CD4-positive, alpha-beta memory T cell (primary cell): ENCODE measurements at regions not wholly inside any gene's neighbourhood (a gene's known extent, or its start where the extent isn't known, plus 50 kb on each side); places are given as distances from the start of the nearest gene placed in this dataset.
A peak's percentile ranks its signal among the peaks of the same experiment; 100 is the strongest.
"Not testable (repeated sequence)": the region's sequence is repeated elsewhere in the genome, so short reads cannot be mapped to it uniquely, and the experiment has no call there.

Source experiments
- CTCF ChIA-PET: fragments of 350-600 bp; sonication (Branson Sonifier 250); formaldehyde crosslinking; loops from one replicate; lab custom pipeline; 2021; ENCODE audit warnings: inconsistent platforms; ENCODE audit not compliant: partially characterized antibody; lab: Charles Lee
- POLR2A ChIA-PET: fragments of 350-600 bp; sonication (Branson Sonifier 250); formaldehyde crosslinking; loops from one replicate; lab custom pipeline; 2021; ENCODE audit not compliant: partially characterized antibody; lab: Charles Lee
- DNase-seq, 5 donors: peaks; one replicate each; pipeline versions ENCODE4 v3.0.0 to v3.0.0-alpha.2; 2020 to 2022; ENCODE audit warnings: mixed read lengths in 1 of 5
- H3K27ac ChIP-seq: one replicate; pipeline ENCODE4 v1.7.0; 2013; ENCODE audit warnings: low read depth, low read length
- H3K27me3 ChIP-seq: 2 replicates; pipeline ENCODE4 v1.7.0; 2013; ENCODE audit warnings: mild to moderate bottlenecking, low read length, moderate library complexity; ENCODE audit not compliant: insufficient read depth
- H3K36me3 ChIP-seq: 2 replicates; pipeline ENCODE4 v1.7.0; 2013; ENCODE audit warnings: mild to moderate bottlenecking, low read length, moderate library complexity; ENCODE audit not compliant: insufficient read depth
- H3K4me1 ChIP-seq: 2 replicates; pipeline ENCODE4 v1.7.0; 2013; ENCODE audit warnings: mild to moderate bottlenecking, low read length, moderate library complexity; ENCODE audit not compliant: insufficient read depth
- H3K4me3 ChIP-seq, 2 donors: one replicate each; pipeline ENCODE4 v1.7.0; 2013; ENCODE audit warnings: low read length in 2 of 2, mild to moderate bottlenecking in 1 of 2
- H3K9me3 ChIP-seq, 2 donors: one replicate each; pipeline ENCODE4 v1.7.0; 2013; ENCODE audit warnings: low read length in 2 of 2, control low read depth in 1 of 2; ENCODE audit not compliant: control insufficient read depth in 1 of 2
- H3K27ac Mint-ChIP-seq, 7 donors: one replicate each; pipeline ENCODE4 v1.8.0; 2020 to 2021; ENCODE audit warnings: mixed read lengths in 7 of 7, mild to moderate bottlenecking in 6 of 7, inconsistent platforms in 3 of 7, moderate library complexity in 3 of 7
- H3K27me3 Mint-ChIP-seq, 2 donors: one replicate each; pipeline ENCODE4 v1.8.0; 2020 to 2021; ENCODE audit warnings: mixed read lengths in 2 of 2
- H3K36me3 Mint-ChIP-seq, 2 donors: one replicate each; pipeline ENCODE4 v1.8.0; 2020 to 2021; ENCODE audit warnings: mixed read lengths in 2 of 2, inconsistent platforms in 1 of 2, mild to moderate bottlenecking in 1 of 2
- H3K4me1 Mint-ChIP-seq, 4 donors: one replicate each; pipeline ENCODE4 v1.8.0; 2020 to 2021; ENCODE audit warnings: mixed read lengths in 4 of 4, mild to moderate bottlenecking in 1 of 4
- H3K4me3 Mint-ChIP-seq, 8 donors: one replicate each; pipeline ENCODE4 v1.8.0; 2020 to 2021; ENCODE audit warnings: mixed read lengths in 8 of 8, mild to moderate bottlenecking in 7 of 8, moderate library complexity in 6 of 8, inconsistent platforms in 3 of 8
- H3K9me3 Mint-ChIP-seq, 8 donors: one replicate each; pipeline ENCODE4 v1.8.0; 2020 to 2021; ENCODE audit warnings: mixed read lengths in 8 of 8, mild to moderate bottlenecking in 5 of 8, inconsistent platforms in 3 of 8, moderate library complexity in 1 of 8
- intact Hi-C: fragments of 100-400 bp; cut with micrococcal nuclease; formaldehyde crosslinking; loops from one replicate; pipeline ENCODE4 v1.15.1; 2023

DNA sequence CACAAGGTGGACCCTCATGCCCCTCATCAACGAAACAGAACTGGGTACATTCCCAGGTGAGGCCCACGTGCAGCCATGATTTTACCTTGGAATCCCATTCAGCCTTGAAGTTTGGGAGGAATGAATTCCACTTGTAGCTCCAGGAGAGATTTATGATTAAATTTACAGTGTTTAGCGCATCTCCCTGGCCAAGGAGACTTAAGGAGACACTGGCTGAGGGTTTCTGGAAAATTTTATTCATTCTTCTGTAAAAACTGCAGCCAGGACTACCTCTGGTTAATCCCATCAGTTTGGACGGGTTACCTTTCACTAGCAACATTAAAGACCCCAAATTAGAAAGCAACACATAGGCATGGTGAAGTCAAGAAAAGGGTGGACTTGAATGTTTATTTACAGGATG is 87.2 kb upstream of the SMURF2 start:
- peaks cover 37 to 39% of the 10 kb centered on the region in 2 donors for H3K36me3 Mint-ChIP-seq
- ChIA-PET POLR2A (no interaction called here), CTCF (interaction anchor here (0.6 kb wide), 1 partner anchor 29 kb away, joined by 3 read pairs; no protein-coding TSS in a partner anchor)
- intact Hi-C loops: no loop called here
- Histone ChIP-seq H3K36me3 (peaks cover 20% of the 10 kb centered on the region), H3K4me1 (no peaks in the 10 kb centered on the region), H3K27me3 (no peaks in the 10 kb centered on the region), H3K9me3 (no peaks in the 10 kb centered on the region), H3K27ac (no peak overlapping the region), H3K4me3 (no peak overlapping the region)
- H3K4me3 Mint-ChIP-seq: no peak overlapping the region
- no peaks in the 10 kb centered on the region for H3K27me3 Mint-ChIP-seq
- peaks cover 0 to 3% (median 0%) of the 10 kb centered on the region in 4 donors for H3K4me1 Mint-ChIP-seq
- no peak overlapping the region for H3K27ac Mint-ChIP-seq
- no peaks in the 10 kb centered on the region for H3K9me3 Mint-ChIP-seq
- DNase-seq: no peak

DNA sequence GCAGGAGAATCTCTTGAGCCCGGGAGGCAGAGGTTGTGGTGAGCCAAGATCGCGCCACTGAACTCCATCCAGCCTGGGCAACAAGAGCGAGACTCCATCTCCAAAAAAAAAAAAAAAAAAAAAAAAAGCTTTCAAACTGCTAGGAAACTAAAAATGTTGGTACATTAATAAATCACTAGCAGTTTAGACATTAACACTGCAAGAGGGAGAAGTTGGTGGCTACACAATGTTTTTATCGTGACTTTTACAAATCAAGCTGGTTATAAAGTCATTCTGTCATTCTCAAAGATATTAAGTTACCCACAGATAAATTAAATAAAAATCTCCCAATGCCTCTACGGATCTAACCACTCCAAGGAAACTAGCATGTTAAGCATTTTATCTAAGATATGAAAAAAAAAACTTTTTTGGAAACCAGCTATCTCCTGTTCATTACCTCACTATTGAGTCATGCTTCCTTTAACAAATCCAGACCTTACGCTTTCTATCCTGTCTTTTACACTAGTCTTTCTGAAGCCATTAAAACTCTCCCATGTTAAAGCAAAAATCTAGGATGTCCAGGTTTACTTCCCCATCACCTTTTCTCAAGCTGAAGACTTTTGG is 85.9 kb upstream of the SMURF2 start:
- peaks cover 0 to 4% (median 0%) of the 10 kb centered on the region in 4 donors for H3K4me1 Mint-ChIP-seq
- peak overlapping the region in 3 of 7 donors; percentile 2 to 81 (median 14) for H3K27ac Mint-ChIP-seq
- peaks cover 28 to 29% of the 10 kb centered on the region in 2 donors for H3K36me3 Mint-ChIP-seq
- Histone ChIP-seq H3K9me3 (no peaks in the 10 kb centered on the region), H3K36me3 (peaks cover 15% of the 10 kb centered on the region), H3K27me3 (no peaks in the 10 kb centered on the region), H3K4me3 (no peak overlapping the region), H3K27ac (no peak overlapping the region), H3K4me1 (no peaks in the 10 kb centered on the region)
- no peak for DNase-seq
- no peaks in the 10 kb centered on the region for H3K9me3 Mint-ChIP-seq
- intact Hi-C loops: no loop called here
- CTCF ChIA-PET: interaction anchor here (1.0 to 1.4 kb wide), 2 partner anchors 11 to 14 kb away, joined by 3 to 4 read pairs; no protein-coding TSS in a partner anchor
- H3K27me3 Mint-ChIP-seq: no peaks in the 10 kb centered on the region
- POLR2A ChIA-PET: no interaction called here
- H3K4me3 Mint-ChIP-seq: no peak overlapping the region

DNA sequence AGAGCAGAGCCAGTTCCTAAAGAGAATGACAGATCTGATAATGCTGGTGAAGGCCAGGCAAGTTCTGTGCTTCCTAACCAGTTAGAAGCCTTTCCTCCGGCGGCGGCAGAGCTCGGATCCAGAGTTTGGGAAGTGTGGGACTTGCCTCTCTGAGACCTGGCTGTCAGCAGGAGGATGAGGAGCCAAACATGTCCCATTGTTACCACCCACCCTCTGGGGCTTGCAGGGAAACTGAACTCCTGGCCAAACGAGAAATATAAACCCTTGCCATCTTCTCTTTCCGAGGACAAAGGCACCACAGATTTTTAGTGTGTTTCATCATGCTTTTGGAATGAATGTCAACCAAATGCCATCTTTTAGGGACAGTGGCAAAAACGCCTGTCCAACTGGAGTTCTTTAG is 80.2 kb upstream of the SMURF2 start:
- Mint-ChIP-seq H3K27ac (peak overlapping the region in 1 of 7 donors; percentile 25), H3K4me1 (peaks cover 0 to 7% (median 4%) of the 10 kb centered on the region in 4 donors), H3K36me3 (no peaks in the 10 kb centered on the region), H3K27me3 (no peaks in the 10 kb centered on the region), H3K4me3 (no peak overlapping the region), H3K9me3 (no peaks in the 10 kb centered on the region)
- DNase-seq: no peak
- CTCF ChIA-PET: interaction anchor here (2.2 kb wide), 1 partner anchor 322 kb away, joined by 7 read pairs; no protein-coding TSS in a partner anchor
- Histone ChIP-seq H3K4me1 (no peaks in the 10 kb centered on the region), H3K9me3 (no peaks in the 10 kb centered on the region), H3K27ac (no peak overlapping the region), H3K27me3 (no peaks in the 10 kb centered on the region), H3K36me3 (no peaks in the 10 kb centered on the region), H3K4me3 (no peak overlapping the region)
- POLR2A ChIA-PET: no interaction called here
- intact Hi-C loops: no loop called here

DNA sequence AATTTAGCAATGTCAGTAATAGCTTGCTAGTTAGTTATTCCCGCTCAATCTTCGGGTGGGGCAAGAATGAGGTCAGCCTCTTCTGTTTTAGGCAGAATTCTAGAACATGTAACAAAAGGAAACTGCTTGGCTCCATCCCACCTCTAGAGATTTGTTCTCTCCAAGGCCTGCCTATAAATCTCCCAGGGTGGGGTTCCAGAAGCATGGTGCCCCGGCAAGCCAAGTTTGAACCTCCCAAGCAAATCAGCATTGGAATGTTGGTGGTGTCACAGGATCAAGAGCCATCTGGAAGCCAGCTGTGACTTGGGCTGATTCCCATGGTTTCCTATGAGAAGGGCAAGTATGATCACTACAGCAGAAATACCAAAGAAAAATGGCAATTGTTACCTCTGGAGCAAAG is 79.8 kb upstream of the SMURF2 start:
- not testable (repeated sequence) for H3K9me3 Mint-ChIP-seq, H3K36me3 Mint-ChIP-seq
- CTCF ChIA-PET: interaction anchor here (1.3 to 2.2 kb wide), 2 partner anchors 10 to 322 kb away, joined by 4 to 7 read pairs; no protein-coding TSS in a partner anchor

DNA sequence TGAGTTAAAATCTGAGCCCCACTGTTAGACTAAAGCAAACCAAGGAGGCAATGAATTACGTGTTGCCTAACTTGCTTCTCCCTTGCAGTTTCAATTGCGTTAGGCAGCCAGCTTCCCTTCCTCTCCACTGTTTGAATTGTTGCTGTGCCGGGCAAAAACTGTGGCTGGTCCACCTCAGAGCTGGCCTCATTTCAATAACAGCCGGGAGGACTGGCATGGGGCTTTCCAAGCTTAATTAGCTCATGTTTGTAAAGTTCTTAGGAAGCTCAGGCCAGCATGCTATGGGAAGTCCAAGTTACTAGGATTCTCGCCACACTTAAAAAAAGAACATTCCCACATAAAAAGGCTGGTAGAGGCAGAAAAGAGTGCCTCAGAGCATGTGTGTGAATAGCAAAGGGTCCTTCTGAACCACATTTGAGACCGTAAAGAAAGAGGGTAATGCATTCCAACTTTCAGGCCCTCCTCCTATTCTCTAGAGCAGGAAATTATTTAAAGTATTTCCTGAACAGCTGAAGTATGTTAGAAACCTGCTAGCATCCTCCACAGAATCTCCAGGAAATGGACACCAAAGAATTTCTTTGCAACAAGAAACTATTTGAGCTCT is 79.0 kb upstream of the SMURF2 start:
- H3K4me3 Mint-ChIP-seq: no peak overlapping the region
- H3K4me1 Mint-ChIP-seq: peaks cover 6 to 12% (median 9%) of the 10 kb centered on the region in 4 donors
- H3K4me3 ChIP-seq: no peak overlapping the region
- H3K27ac ChIP-seq: no peak overlapping the region
- no peaks in the 10 kb centered on the region for H3K36me3 Mint-ChIP-seq
- peak overlapping the region in 1 of 7 donors; percentile 53 for H3K27ac Mint-ChIP-seq
- CTCF ChIA-PET: interaction anchor here (1.0 to 2.2 kb wide), 3 partner anchors 10 to 321 kb away, joined by 4 to 7 read pairs (median 4); no protein-coding TSS in a partner anchor
- no peaks in the 10 kb centered on the region for H3K27me3 ChIP-seq
- no peak for DNase-seq
- no peaks in the 10 kb centered on the region for H3K27me3 Mint-ChIP-seq
- H3K36me3 ChIP-seq: no peaks in the 10 kb centered on the region
- POLR2A ChIA-PET: no interaction called here
- no peaks in the 10 kb centered on the region for H3K9me3 ChIP-seq
- no peaks in the 10 kb centered on the region for H3K4me1 ChIP-seq
- intact Hi-C loops: no loop called here
- no peaks in the 10 kb centered on the region for H3K9me3 Mint-ChIP-seq

More for the DNA sequence above, 79.8 kb upstream of the SMURF2 start:
- H3K27me3 Mint-ChIP-seq, POLR2A ChIA-PET, H3K4me1 Mint-ChIP-seq, H3K4me3 Mint-ChIP-seq, H3K36me3 ChIP-seq, H3K27me3 ChIP-seq, H3K27ac ChIP-seq, H3K4me1 ChIP-seq, intact Hi-C loops, H3K9me3 ChIP-seq, DNase-seq, H3K4me3 ChIP-seq: not testable (repeated sequence)
- peak overlapping the region in 1 of 7 donors; percentile 25 for H3K27ac Mint-ChIP-seq

DNA sequence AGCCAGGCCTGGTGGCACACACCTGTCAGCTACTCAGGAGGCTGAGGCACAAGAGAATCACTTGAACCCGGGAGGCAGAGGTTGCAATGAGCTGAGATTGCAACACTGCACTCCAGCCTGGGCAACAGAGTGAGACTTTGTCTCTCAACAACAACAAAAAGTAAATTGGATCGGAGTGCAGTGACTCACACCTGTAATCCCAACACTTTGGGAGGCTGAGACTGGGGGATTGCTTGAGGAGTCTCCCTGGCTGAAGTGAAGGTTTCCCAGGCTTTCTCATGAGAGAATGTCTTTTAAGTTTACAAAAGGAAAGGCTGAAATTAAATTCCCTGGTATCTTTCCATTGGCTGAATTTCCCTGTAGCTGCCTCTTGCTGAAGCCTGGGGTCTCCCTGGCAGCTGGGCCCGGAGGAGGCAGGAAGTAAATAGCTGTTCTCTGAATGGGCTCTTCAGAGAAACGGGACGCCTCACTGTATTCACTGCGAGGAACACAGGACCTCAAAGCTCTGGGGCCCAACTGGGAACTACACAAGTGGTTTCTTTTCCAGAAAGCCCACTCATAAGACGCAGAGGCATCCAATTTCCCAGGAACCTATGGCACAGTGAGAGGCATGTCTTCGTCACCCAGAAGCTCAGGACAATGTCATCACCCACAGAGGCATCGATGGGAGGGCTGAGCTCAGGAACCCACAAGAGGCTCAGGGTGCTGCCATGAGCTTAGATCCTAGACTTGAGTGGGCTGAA is 77.4 kb upstream of the SMURF2 start:
- no peaks in the 10 kb centered on the region for H3K36me3 Mint-ChIP-seq
- no peaks in the 10 kb centered on the region for H3K27me3 Mint-ChIP-seq
- no peak overlapping the region for H3K4me3 Mint-ChIP-seq
- DNase-seq: no peak
- peak overlapping the region in 1 of 7 donors; percentile 30 for H3K27ac Mint-ChIP-seq
- H3K9me3 Mint-ChIP-seq: no peaks in the 10 kb centered on the region
- H3K36me3 ChIP-seq: no peaks in the 10 kb centered on the region
- H3K4me3 ChIP-seq: no peak overlapping the region
- no peaks in the 10 kb centered on the region for H3K4me1 ChIP-seq
- intact Hi-C loops: loop anchor here (5.0 kb wide), 1 partner anchor 142 kb away; no protein-coding TSS in a partner anchor
- no peak overlapping the region for H3K27ac ChIP-seq
- no peaks in the 10 kb centered on the region for H3K27me3 ChIP-seq
- ChIA-PET POLR2A (no interaction called here), CTCF (interaction anchor here (0.8 to 5.9 kb wide), 4 partner anchors 61 to 319 kb away, joined by 3 to 68 read pairs (median 4); no protein-coding TSS in a partner anchor)
- peaks cover 6 to 12% (median 9%) of the 10 kb centered on the region in 4 donors for H3K4me1 Mint-ChIP-seq
- H3K9me3 ChIP-seq: no peaks in the 10 kb centered on the region
